ENCODE measurements at regions not wholly inside any gene's neighbourhood (a gene's known extent, or its start where the extent isn't known, plus 50 kb on each side); places are given as distances from the start of the nearest gene placed in this dataset.

DNA sequence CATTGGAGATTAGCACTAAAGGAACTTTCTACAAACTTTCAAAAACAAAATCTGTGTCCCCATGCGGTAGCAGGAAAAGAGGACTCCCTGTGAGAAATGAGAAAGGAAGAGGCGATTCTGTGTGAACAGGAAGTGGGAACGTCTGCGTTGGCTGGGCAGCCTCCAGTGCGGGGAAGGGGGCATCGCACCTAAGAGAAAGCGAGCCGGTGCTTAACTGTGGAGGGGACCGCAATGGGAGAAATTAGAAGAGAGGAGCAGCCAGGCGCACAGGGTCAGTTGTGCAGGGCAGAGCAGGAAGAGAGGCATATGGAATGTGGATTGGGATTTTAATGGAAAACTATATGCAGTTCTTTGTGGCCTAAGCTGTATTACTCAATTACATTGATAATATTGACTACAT, 77.4 kb upstream of the DOCK9 start:
- no peak for DNase-seq (ENCODE audit: low read depth)

- DNase-seq (ENCODE audit: low read depth): no peak
Measured at GRCh38 chr13:99055735-99056134, 77.9 kb upstream of the DOCK9 start.

- no peak for DNase-seq (ENCODE audit: low read depth)
Measured at GRCh38 chr13:99056381-99057014, 78.6 kb upstream of the DOCK9 start.

DNA sequence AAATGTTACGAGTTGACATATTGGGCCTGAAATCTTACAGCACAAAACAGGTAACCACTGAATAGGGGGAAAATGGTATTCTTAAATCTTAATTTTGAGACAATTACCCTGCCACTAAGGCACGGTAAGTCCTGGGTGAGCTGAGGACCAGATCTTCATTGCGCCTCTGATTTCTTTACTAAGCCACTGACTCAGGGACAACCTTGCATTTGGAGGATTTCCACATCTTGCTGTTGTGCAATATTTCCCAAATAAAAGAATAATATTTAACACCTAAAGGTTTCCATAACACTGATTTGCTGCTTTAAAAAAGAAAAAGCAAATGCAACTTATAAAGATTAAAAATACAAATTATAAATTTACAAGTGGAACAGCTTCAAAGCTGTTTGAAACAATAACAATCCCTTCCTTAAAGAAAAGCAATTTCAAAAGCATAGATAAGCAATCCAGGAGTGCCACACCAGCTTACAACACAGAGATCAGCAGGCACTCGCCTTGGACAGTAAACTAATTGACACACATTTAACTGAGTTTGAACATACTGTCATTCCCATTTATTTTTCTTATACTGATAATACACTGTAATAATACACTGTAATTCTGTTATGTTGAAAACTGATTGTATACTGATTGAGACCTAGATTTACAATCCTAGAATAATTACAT, 79.6 kb upstream of the DOCK9 start:
- no peak for DNase-seq (ENCODE audit: low read depth)

DNA sequence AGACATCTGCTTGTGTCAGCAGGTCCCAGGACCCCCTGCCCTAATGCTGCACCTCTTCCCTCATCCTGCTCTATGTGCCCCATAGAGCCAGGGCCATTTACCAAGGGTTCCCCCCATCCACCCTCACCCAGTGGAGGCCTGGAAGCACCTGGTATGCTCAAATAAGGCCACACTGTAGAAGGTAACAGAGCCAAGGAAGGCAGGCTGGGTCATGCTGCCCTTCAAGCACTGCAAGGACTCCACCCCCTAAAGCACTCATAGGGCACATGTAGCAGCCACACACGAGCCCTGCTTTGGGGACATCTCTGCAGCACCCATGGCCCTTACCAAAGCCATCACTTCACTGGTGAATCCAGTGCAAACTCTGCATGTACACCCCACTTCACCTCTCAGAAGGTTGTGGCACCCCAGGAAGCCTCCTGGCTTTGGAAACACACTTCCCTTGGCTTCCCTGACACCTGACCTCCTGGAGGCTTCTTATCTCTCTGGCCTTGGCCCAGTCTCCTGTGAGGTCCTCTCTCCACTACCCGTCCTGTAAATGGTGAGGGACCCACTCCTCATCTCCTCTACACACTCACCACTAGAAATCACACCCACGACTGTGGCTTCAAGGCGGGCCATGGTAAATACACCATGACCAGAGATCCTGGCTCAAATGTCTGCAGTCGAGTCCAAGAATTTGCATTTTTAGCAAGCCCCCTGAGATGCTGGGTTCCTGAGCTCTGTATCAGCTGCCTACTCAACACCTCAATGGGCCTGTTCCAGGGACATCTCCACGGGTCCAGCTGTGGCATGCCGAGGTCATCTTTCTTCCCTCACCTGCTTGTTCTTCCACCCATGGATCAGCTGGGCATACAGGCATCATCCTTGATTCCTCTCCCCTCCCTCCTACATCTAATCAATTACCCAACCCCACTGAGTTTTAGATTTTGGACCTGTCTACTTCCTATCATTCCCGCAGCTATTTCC, 80.9 kb upstream of the DOCK9 start:
- DNase-seq (ENCODE audit: low read depth): no peak

- no peak for DNase-seq (ENCODE audit: low read depth)
Measured at GRCh38 chr13:99059498-99060075, 81.7 kb upstream of the DOCK9 start.

DNA sequence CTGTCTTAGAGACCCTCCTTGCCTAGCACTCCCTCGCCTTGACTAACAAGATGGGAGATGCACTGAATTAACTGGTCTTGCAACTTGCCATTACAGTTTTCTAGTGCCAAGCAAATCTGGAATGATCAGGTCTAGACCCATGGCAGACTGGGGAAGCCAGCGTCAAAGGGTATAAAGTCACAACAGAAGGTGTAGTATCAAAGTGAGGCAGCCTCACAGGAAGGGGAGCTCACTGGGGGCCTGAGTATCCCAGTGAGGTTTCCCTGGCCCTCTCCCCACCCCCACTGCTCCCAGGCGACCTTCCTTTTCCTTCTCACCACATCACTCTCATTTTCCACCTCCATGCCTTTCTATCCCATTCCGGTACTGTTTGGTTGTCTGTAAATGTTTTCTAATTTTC, 83.5 kb upstream of the DOCK9 start:
- DNase-seq (ENCODE audit: low read depth): no peak

DNA sequence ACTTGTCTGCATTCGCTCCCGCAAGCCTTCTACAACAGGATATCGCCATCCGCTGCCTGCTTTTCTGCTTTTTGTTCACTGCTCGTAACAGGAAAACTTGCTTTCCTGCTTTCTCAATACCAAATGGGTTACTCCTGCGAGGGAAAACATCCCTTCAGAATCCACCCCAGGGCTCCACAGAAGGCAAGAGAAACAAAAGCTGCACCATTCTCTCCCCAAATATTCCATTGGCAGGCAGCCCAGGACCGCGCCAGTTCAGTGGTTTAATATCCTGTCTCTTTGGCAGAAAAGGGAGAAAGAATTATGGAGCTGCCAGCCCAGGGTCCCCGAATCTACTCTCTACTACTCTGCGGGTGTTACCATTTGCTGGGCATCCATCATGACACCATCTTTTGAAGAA, 84.7 kb upstream of the DOCK9 start:
- no peak for DNase-seq (ENCODE audit: low read depth)

DNA sequence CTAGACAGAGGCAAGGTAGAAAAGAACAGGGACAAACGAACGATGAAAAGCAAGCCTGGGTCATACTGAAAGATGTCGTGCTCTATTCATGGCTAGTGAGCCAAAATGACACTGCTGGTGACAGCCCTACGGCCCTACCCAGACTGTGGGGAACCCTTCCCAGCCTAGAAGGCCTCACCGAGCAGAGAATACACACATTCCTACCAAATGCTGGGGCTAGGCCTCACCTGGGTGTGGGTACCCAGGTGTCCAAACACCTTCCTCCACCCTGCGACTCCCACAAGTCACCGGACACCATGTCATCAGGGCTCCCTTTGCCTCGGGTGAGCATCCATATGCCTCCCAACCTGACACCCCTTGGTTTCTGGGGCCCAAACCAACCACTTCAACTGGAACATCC, 85.3 kb upstream of the DOCK9 start:
- no peak for DNase-seq (ENCODE audit: low read depth)

DNA sequence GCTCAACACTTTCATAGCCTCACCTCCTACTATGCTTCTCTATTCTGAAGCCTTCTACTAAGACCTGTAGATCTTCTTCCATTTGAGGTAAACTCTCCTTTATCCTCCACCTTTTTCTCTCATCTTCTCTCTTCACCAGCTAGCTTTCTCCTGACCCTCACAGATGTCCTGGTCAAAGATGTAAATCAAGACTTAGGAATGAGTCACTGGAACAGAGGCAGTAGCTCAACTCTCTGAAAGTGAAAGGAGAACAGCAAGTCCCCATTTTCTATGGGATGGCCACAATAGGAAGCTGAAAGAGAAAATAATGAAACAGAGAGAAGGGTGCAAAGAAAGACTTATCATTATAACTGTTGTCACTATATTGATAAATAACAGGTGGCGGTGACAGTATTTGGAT, 86.1 kb upstream of the DOCK9 start:
- DNase-seq (ENCODE audit: low read depth): no peak

- DNase-seq (ENCODE audit: low read depth): no peak
Measured at GRCh38 chr13:99064624-99065234, 86.9 kb upstream of the DOCK9 start.

DNA sequence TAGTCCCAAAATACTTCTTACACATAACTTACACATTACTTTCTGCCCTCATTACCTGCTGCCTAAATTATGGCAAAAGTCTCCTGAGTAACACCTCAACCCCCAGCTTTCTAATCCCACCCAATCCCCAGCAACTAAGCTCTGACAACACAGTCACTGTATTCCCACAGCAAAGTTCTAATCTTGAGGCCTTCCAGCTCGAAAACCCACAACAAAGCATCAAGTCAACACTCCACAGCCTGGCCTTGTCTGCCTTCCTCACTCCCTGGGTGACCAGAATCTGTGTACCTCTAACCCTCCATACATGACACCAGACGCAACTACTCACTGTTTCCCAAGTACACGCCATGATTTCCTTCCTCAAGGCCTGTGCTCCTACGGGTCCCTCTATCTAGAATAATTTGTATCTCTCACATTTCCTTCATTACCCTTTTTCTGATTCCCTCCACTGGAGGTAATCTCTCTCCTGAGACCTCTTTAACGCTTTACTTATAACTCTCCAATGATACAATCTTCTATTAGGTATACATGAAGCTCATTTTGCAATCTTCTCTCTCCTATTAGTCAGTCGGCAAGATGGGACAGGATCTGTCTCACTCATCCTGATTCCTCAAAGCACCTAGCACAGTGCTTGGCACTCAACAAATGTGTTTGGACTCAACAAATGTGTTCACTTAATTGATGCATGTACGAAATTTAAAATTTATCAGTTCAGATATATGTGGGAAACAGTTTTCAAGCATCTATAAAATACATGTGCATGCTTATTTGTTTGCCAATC, 87.6 kb upstream of the DOCK9 start:
- DNase-seq (ENCODE audit: low read depth): no peak

DNA sequence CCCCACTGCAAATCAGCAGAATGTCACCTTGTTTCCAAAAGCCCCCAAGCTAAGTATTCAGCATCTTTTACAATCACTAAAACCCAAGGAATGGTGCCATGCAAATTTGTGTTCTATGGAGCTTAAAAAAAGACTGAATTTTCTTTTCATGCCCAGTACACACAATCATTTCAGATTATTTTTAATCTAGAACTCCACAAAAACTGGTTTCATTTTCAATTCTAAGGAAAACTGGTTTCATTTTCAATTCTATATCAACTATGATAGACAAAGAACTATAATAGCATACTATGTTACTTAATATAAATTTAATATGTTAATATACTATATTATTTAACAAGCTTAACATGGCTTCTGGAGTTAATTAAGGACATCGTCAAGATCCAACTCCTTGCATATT, 88.4 kb upstream of the DOCK9 start:
- DNase-seq (ENCODE audit: low read depth): no peak

DNA sequence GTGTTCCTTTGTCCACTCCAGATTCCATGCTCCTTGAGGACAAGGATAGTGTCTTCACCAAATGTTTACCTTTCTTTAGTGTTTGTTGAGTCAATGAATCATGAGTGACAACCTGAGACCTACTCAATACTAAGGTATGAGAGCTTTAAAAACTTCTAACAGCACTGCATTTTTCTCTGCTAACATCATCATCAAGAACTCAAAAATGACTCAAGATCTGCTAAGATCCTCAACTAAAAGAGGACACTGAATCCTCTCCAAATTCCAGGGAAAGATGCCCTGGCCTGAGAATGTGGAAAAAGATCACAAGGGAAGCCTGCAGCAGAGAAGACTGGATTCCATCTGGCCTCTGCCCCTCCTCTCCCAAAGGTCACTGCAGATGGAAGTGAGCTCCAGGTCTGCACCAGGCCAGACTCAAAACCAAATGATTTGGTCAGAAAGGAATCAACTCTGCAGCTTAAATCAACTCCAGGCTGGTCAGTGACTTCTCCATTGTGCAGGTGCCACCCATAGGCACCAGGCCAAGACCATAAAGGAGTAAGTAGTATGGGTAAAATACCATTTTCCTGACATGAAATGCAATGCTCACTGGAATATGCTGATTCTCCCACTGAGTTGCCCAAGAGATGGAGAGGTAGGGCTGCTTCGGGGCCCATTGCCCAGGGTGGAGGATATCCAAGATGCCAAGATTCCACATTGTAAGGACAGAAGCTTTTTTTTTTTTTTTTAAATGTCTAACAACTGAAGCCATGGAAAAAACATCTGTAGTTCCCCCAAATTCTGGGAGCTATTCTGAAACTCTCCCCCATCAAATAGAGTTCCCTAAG, 89.5 kb upstream of the DOCK9 start:
- peak; percentile 57 for DNase-seq (ENCODE audit: low read depth)

DNA sequence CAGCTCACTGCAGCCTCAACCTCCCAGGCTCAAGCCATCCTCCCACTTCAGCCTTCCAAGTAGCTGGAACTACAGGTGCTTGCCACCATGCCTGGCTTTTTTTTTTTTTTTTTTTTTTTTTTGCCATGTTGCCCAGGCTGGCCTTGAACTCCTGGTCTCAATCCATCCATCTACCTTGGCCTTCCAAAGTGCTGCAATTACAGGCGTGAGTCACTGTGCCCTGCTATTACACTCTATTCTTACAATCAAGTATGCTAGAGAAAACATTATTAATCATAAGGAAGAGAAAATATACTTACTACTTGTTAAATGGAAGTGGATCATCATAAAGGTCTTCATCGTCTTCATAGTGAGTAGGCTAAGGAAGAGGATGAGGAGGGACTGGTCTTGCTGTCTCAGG, 93.3 kb upstream of the DOCK9 start:
- DNase-seq (ENCODE audit: low read depth): no peak

DNA sequence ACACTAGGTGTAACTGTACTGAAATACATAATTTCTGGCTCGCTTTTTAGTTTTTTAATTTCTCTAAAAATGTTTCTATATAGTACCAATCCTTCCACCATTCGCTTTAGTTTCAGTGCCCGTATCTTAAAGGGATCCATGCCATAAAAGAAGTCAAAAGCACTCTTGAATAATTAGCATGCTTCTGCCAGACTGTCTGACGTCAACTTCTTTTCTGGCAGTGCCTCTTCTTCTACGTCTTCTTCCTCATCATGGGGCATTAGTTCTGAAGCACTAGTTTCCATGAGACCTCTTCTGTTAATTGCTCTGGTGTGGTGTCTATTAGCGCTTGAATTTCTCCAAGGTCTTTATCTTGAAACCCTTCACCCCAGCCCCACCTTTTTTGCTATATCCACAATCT, 93.8 kb upstream of the DOCK9 start:
- no peak for DNase-seq (ENCODE audit: low read depth)

DNA sequence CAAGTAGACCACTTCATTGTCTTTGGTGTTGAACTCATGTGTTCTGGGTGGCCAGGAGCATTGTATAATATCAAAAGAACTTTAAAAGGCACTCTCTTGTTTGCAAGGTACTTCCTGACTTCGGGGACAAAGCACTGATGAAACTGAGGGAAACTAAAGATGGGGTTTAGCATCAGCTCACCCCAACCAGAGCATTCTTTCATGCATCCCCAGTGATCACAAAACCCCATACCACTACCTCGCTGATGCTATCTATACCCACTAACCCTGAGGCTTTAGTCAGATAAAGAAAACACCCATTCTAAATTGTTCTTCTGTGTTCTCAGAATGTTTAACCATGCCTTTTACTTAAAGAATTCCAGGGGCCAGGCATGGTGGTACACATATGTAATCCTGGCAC, 94.5 kb upstream of the DOCK9 start:
- DNase-seq (ENCODE audit: low read depth): no peak

GRCh38 chr13:99072941-99073340, 95.1 kb upstream of the DOCK9 start:
- no peak for DNase-seq (ENCODE audit: low read depth)

- no peak for DNase-seq (ENCODE audit: low read depth)
Measured at GRCh38 chr13:99074693-99075092, 96.8 kb upstream of the DOCK9 start.
